K562 (cell line): ENCODE measurements at regions not wholly inside any gene's neighbourhood (a gene's known extent, or its start where the extent isn't known, plus 50 kb on each side); places are given as distances from the start of the nearest gene placed in this dataset.
"Not testable (repeated sequence)": the region's sequence is repeated elsewhere in the genome, so short reads cannot be mapped to it uniquely, and the experiment has no call there.

Experiments used
- ATAC-seq: fragments of 200-7000 bp; cut with Tn5 transposase; 3 replicates; pipeline ENCODE4 v1.9.1; 2020; ENCODE audit warnings: moderate library complexity
- BruUV-seq: library from RNA; stranded (reverse); fragments of 400-500 nt; replicated peaks from 2 replicates; lab custom pipeline; 2021; lab: Mats Ljungman, UMichigan
- CTCF ChIA-PET: fragments of 300-600 bp; formaldehyde crosslinking; extraction: SDS; loops from one replicate; lab custom pipeline; 2021; ENCODE audit warnings: low intra/inter-chr PET ratio; lab: Yijun Ruan, JAX
- POLR2A ChIA-PET: fragments of 300-600, 350-650 bp; sonication (Branson Sonifier 250); formaldehyde crosslinking; extraction: SDS; loops from one replicate; lab custom pipeline; 2021; ENCODE audit warnings: antibody characterized with exemption, inconsistent platforms; lab: Yijun Ruan, JAX
- DNase-seq, 4 experiments: peaks; one replicate each; pipeline versions ENCODE4 v3.0.0 to v3.0.0-alpha.2; 2011 to 2018; ENCODE audit warnings: low spot score in 3 of 4, mixed read lengths in 3 of 4; ENCODE audit errors: extremely low read depth in 1 of 4
- FAIRE-seq: peaks from 2 replicates; lab custom pipeline; 2011; peaks lifted over from hg19 to GRCh38; lab: Jason Lieb, UNC
- H2AFZ ChIP-seq: 2 replicates; pipeline ENCODE4 v1.6.0; 2011; ENCODE audit warnings: low read depth, low read length, control low read depth, inconsistent platforms
- H3K27ac ChIP-seq: fragments of 200-600 bp; 3 replicates; pipeline ENCODE4 v1.8.0; 2011; ENCODE audit warnings: low read depth, mild to moderate bottlenecking, control low read depth, inconsistent platforms, low read length, moderate library complexity, mixed read lengths; ENCODE audit errors: extremely low read depth
- H3K27me3 ChIP-seq, 2 experiments: fragments of 300-600 bp in 1 of 2; 2 replicates in 1 of 2; 3 replicates in 1 of 2; pipeline versions ENCODE4 v1.6.0 to v1.8.0; 2011; ENCODE audit warnings: inconsistent platforms in 2 of 2, low read length in 2 of 2, mild to moderate bottlenecking in 1 of 2, mixed read lengths in 1 of 2, moderate library complexity in 1 of 2; ENCODE audit not compliant: control insufficient read depth in 2 of 2, insufficient read depth in 2 of 2
- H3K36me3 ChIP-seq: fragments of 300-600 bp; 3 replicates; pipeline ENCODE4 v1.8.0; 2011; ENCODE audit warnings: mild to moderate bottlenecking, low read length, inconsistent platforms; ENCODE audit not compliant: control insufficient read depth, insufficient read depth
- H3K4me1 ChIP-seq, 2 experiments: fragments of 200-600 bp in 1 of 2; replicated peaks in 1 of 2; 2 replicates in 1 of 2; 3 replicates in 1 of 2; pipeline versions ENCODE4 v1.5.1 to v1.8.0; 2011; ENCODE audit warnings: inconsistent platforms in 2 of 2, low read length in 2 of 2, mild to moderate bottlenecking in 1 of 2, mixed read lengths in 1 of 2, moderate library complexity in 1 of 2; ENCODE audit not compliant: control insufficient read depth in 2 of 2, insufficient read depth in 2 of 2
- H3K4me2 ChIP-seq: 2 replicates; pipeline ENCODE4 v1.6.1; 2011; ENCODE audit warnings: low read length, control low read depth, inconsistent platforms, mixed read lengths; ENCODE audit not compliant: insufficient read depth
- H3K4me3 ChIP-seq: fragments of 200-600 bp; sonication (generic), shearing (Covaris generic); 2 replicates; pipeline ENCODE4 v1.5.1; 2016; ENCODE audit warnings: control low read depth, inconsistent platforms
- H3K79me2 ChIP-seq: fragments of 200-600 bp; 3 replicates; pipeline ENCODE4 v1.8.0; 2011; ENCODE audit warnings: low read length, inconsistent platforms; ENCODE audit not compliant: control insufficient read depth, insufficient read depth
- H3K9ac ChIP-seq, 2 experiments: 2 replicates each; pipeline versions ENCODE4 v1.6.0 to v1.6.1; 2011; ENCODE audit warnings: low read depth in 2 of 2, low read length in 2 of 2, control low read depth in 1 of 2, inconsistent platforms in 1 of 2, mild to moderate bottlenecking in 1 of 2, mixed read lengths in 1 of 2; ENCODE audit not compliant: insufficient read depth in 1 of 2
- H3K9me1 ChIP-seq: one replicate; pipeline ENCODE4 v1.6.0; 2011; ENCODE audit warnings: inconsistent platforms, mild to moderate bottlenecking, low read length, moderate library complexity; ENCODE audit not compliant: control insufficient read depth, insufficient read depth
- H3K9me3 ChIP-seq: replicated peaks from 2 replicates; pipeline ENCODE4 v1.5.1; 2011; ENCODE audit warnings: low read depth, low read length, inconsistent platforms; ENCODE audit not compliant: control insufficient read depth, insufficient read depth
- H4K20me1 ChIP-seq: replicated peaks from 2 replicates; pipeline ENCODE4 v1.6.1; 2011; ENCODE audit warnings: low read length, inconsistent platforms, mixed read lengths; ENCODE audit not compliant: control insufficient read depth, insufficient read depth
- GTF3C2 ChIP-seq: IDR thresholded peaks from 3 replicates; pipeline ENCODE4 v1.6.1; 2011; ENCODE audit warnings: borderline replicate concordance, mild to moderate bottlenecking, moderate library complexity; ENCODE audit not compliant: insufficient read length; ENCODE audit errors: extremely low read depth
- whole genome bisulfite sequencing: fragments of 100-300 bp; shearing (Covaris generic); methylation state at CpG from one replicate; pipeline ENCODE4 v1.1.6; 2016; ENCODE audit warnings: low coverage, mixed read lengths; ENCODE audit not compliant: insufficient coverage; ENCODE audit errors: missing lambda C conversion rate; 5-methylcytosine and 5-hydroxymethylcytosine counted together
- in situ Hi-C: fragments of 300-500 bp; cut with MboI; formaldehyde crosslinking; loops from 4 replicates; pipeline ENCODE4 v1.15.0; 2018; ENCODE audit warnings: inconsistent platforms, mixed read lengths
- intact Hi-C: fragments of 100-400 bp; cut with micrococcal nuclease; formaldehyde crosslinking; loops from 2 replicates; pipeline ENCODE4 v1.14.2; 2022

GRCh38 chr6:86147311-86147710, 504.6 kb upstream of the SYNCRIP start (continued):
- TF ChIP-seq GTF3C2, result no peak

DNA sequence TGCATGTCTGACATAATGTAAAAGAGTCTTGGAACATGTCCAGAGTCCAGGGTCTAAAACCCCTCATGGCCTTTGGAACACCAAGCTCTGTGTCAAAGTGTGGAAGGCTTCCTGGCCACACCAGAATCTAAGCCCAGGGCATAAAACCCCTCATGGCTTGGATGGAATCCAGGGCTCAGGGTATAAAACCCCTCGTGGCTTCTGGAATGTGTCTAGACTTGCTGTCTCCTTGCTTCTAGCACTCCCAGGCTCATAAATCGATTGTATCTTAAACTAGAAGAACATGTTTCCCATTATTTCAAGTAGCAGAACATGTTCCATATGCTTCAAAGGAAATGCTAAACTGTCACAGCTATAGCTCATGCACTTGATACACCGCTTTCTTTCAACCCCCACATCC, 504.1 kb upstream of the SYNCRIP start:
- H3K4me2 ChIP-seq, in situ Hi-C loops, H3K27ac ChIP-seq, POLR2A ChIA-PET, H3K9me1 ChIP-seq, H3K4me1 ChIP-seq, H4K20me1 ChIP-seq, H3K9me3 ChIP-seq, H3K4me3 ChIP-seq, DNase-seq, H3K27me3 ChIP-seq, H3K9ac ChIP-seq, CTCF ChIA-PET, ATAC-seq, BruUV-seq, H3K79me2 ChIP-seq, H3K36me3 ChIP-seq, intact Hi-C loops, FAIRE-seq, H2AFZ ChIP-seq: not testable (repeated sequence)
- 0% methylated on average over 3 of the region's 3 CpGs for WGBS
